ENCODE measurements at regions not wholly inside any gene's neighbourhood (a gene's known extent, or its start where the extent isn't known, plus 50 kb on each side); places are given as distances from the start of the nearest gene placed in this dataset.
"Not testable (repeated sequence)": the region's sequence is repeated elsewhere in the genome, so short reads cannot be mapped to it uniquely, and the experiment has no call there.

GRCh38 chr1:65034879-65035278 is 68.5 kb upstream of the JAK1 start:
- H3K79me2 ChIP-seq (ENCODE audit: insufficient read depth, low read depth, low read length); DNase-seq (ENCODE audit: low spot score); H3K4me1 ChIP-seq (ENCODE audit: insufficient read depth, low read length, poor library complexity, severe bottlenecking); H3K9me3 ChIP-seq (ENCODE audit: low read length); H3K4me2 ChIP-seq (ENCODE audit: low read length); H4K20me1 ChIP-seq (ENCODE audit: insufficient read depth, low read length); H3K36me3 ChIP-seq (ENCODE audit: insufficient read depth, low read length); H3K9me2 ChIP-seq (ENCODE audit: insufficient read depth, low read length); intact Hi-C loops (cut with micrococcal nuclease; ENCODE audit: unreplicated experiment); BruUV-seq (replicated peaks); H2AFZ ChIP-seq (ENCODE audit: low read length); H3K4me3 ChIP-seq (ENCODE audit: low read depth, low read length, poor library complexity, severe bottlenecking); H3K27ac ChIP-seq (ENCODE audit: low read depth, low read length, poor library complexity, severe bottlenecking): not testable (repeated sequence)
- ChIA-PET CTCF (ENCODE audit: unreplicated experiment) (interaction anchor here (0.7 kb wide), 1 partner anchor 10 kb away, joined by 3 read pairs; no protein-coding TSS in a partner anchor), POLR2A (interaction anchor here (0.6 to 4.7 kb wide), 3 partner anchors 10 to 66 kb away, joined by 3 to 27 read pairs (median 6); no protein-coding TSS in a partner anchor)

GRCh38 chr1:65036570-65037051 is 70.3 kb upstream of the JAK1 start:
- Histone ChIP-seq H4K20me1 (ENCODE audit: insufficient read depth, low read length) (no peaks in the 10 kb centered on the region), H3K27ac (ENCODE audit: low read depth, low read length, poor library complexity, severe bottlenecking) (no peak overlapping the region), H3K4me1 (ENCODE audit: insufficient read depth, low read length, poor library complexity, severe bottlenecking) (peaks cover 6% of the 10 kb centered on the region), H3K9me2 (ENCODE audit: insufficient read depth, low read length) (no peaks in the 10 kb centered on the region), H2AFZ (ENCODE audit: low read length) (no peak overlapping the region), H3K4me2 (ENCODE audit: low read length) (no peak overlapping the region), H3K79me2 (ENCODE audit: insufficient read depth, low read depth, low read length) (no peaks in the 10 kb centered on the region), H3K9me3 (ENCODE audit: low read length) (no peaks in the 10 kb centered on the region), H3K4me3 (ENCODE audit: low read depth, low read length, poor library complexity, severe bottlenecking) (no peak overlapping the region), H3K36me3 (ENCODE audit: insufficient read depth, low read length) (no peaks in the 10 kb centered on the region)
- no TSS peak for BruUV-seq (replicated peaks)
- DNase-seq (ENCODE audit: low spot score): no peak
- ChIA-PET CTCF (ENCODE audit: unreplicated experiment) (no interaction called here), POLR2A (interaction anchor here (1.5 to 4.7 kb wide), 3 partner anchors 9 to 15 kb away, joined by 3 to 27 read pairs (median 4); no protein-coding TSS in a partner anchor)
- no peak for TF ChIP-seq EZH2phosphoT487 (IDR thresholded peaks at IDR 0.05; ENCODE audit: borderline replicate concordance, low read depth, low read length)
- TF ChIP-seq CTCF (conservative IDR thresholded peaks at IDR 0.05; ENCODE audit: low read length): no peak
- intact Hi-C loops (cut with micrococcal nuclease; ENCODE audit: unreplicated experiment): no loop called here

- intact Hi-C loops (cut with micrococcal nuclease; ENCODE audit: unreplicated experiment): no loop called here
- Histone ChIP-seq H3K4me3 (ENCODE audit: low read depth, low read length, poor library complexity, severe bottlenecking) (no peak overlapping the region), H3K79me2 (ENCODE audit: insufficient read depth, low read depth, low read length) (no peaks in the 10 kb centered on the region), H3K36me3 (ENCODE audit: insufficient read depth, low read length) (no peaks in the 10 kb centered on the region), H3K27ac (ENCODE audit: low read depth, low read length, poor library complexity, severe bottlenecking) (no peak overlapping the region), H2AFZ (ENCODE audit: low read length) (no peak overlapping the region), H3K4me2 (ENCODE audit: low read length) (no peak overlapping the region), H3K4me1 (ENCODE audit: insufficient read depth, low read length, poor library complexity, severe bottlenecking) (peaks cover 18% of the 10 kb centered on the region), H3K9me3 (ENCODE audit: low read length) (no peaks in the 10 kb centered on the region), H4K20me1 (ENCODE audit: insufficient read depth, low read length) (no peaks in the 10 kb centered on the region), H3K9me2 (ENCODE audit: insufficient read depth, low read length) (no peaks in the 10 kb centered on the region)
- CTCF ChIA-PET (ENCODE audit: unreplicated experiment): no interaction called here
- no TSS peak for BruUV-seq (replicated peaks)
- no peak for DNase-seq (ENCODE audit: low spot score)
- POLR2A ChIA-PET: interaction anchor here (1.0 to 1.2 kb wide), 3 partner anchors 72 to 300 kb away, joined by 3 to 6 read pairs (median 4); partner anchors contain the start of gene JAK1
- TF ChIP-seq EZH2phosphoT487 (IDR thresholded peaks at IDR 0.05; ENCODE audit: borderline replicate concordance, low read depth, low read length) (no peak), CTCF (conservative IDR thresholded peaks at IDR 0.05; ENCODE audit: low read length) (no peak)
These were observed 72.7 kb upstream of the JAK1 start for GRCh38 chr1:65039066-65039465.
